ENCODE measurements at regions not wholly inside any gene's neighbourhood (a gene's known extent, or its start where the extent isn't known, plus 50 kb on each side); places are given as distances from the start of the nearest gene placed in this dataset.

DNA sequence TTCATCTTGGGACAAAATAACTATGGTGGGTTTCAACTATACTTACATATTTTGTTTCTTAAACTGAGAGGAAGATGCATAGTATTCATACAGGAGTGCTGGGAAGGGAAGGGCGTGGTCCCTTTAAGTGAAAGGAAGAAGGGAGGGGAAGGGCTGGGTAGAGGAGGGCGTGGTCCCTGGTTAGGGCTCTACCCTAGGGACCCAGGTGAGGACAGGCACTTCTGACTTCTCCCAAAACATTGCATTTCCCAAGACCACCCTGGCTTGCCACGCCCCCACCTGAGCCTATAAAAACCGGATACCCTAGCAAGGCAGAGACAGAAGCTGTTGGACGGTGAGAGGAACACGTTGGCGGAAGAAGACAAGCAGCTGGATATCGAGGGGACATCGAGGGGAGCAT is 157.6 kb upstream of the PLXNA4 start:
- no peak for DNase-seq (ENCODE audit: extremely low spot score)
- no peak for TF ChIP-seq SP1 (IDR thresholded peaks at IDR 0.05)
- TF ChIP-seq NFRKB (IDR thresholded peaks at IDR 0.05): no peak
- TF ChIP-seq ELF4 (IDR thresholded peaks at IDR 0.05): no peak
- TF ChIP-seq L3MBTL2 (conservative IDR thresholded peaks at IDR 0.05): no peak
- TF ChIP-seq FOXK2 (IDR thresholded peaks at IDR 0.05): no peak
- no peak for TF ChIP-seq BHLHE40 (IDR thresholded peaks at IDR 0.05; ENCODE audit: borderline replicate concordance)
- TF ChIP-seq CTBP1 (IDR thresholded peaks at IDR 0.05; ENCODE audit: borderline replicate concordance): no peak
- TF ChIP-seq, protein P1, sequence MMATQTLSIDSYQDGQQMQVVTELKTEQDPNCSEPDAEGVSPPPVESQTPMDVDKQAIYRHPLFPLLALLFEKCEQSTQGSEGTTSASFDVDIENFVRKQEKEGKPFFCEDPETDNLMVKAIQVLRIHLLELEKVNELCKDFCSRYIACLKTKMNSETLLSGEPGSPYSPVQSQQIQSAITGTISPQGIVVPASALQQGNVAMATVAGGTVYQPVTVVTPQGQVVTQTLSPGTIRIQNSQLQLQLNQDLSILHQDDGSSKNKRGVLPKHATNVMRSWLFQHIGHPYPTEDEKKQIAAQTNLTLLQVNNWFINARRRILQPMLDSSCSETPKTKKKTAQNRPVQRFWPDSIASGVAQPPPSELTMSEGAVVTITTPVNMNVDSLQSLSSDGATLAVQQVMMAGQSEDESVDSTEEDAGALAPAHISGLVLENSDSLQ (IDR thresholded peaks at IDR 0.05): no peak
- no peak for TF ChIP-seq SUZ12 (IDR thresholded peaks at IDR 0.05)
- POLR2A ChIA-PET: no interaction called here
- CTCF ChIA-PET: no interaction called here

DNA sequence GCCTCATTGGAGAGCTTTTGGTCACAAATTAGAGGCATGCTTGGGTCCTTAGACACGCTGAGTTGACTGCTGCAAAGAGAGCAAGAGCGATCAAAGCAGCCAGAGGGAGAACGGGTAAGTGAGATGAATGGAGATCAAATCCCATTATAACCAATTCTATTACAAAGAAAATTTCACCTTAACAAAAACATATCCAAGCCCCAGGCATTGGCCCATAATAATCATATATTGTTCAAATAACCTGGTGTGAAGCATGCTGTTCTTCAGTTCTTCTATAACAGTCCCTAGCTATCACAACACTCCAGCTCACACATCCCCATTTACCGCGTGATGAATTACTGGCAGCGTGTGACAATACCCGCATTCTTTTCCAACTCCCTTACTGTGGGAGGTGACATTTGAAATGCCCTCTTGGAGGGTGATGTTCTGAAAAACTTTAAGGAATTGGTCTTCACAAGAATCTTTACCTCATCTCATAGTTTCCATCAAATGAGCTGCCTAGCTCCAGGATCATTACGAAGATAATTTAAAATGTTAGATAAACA is 156.1 kb upstream of the PLXNA4 start:
- no peak for TF ChIP-seq ZNF384 (IDR thresholded peaks at IDR 0.05)
- no peak for TF ChIP-seq LEF1 (IDR thresholded peaks at IDR 0.05; ENCODE audit: borderline replicate concordance)
- no peak for TF ChIP-seq FOXM1 (IDR thresholded peaks at IDR 0.05; ENCODE audit: borderline replicate concordance)
- TF ChIP-seq L3MBTL2 (conservative IDR thresholded peaks at IDR 0.05): no peak
- TF ChIP-seq TARDBP (IDR thresholded peaks at IDR 0.05): no peak
- no peak for TF ChIP-seq FOXA1 (IDR thresholded peaks at IDR 0.05)
- TF ChIP-seq ELF4 (IDR thresholded peaks at IDR 0.05): no peak
- POLR2A ChIA-PET: no interaction called here
- DNase-seq (ENCODE audit: extremely low spot score): no peak
- CTCF ChIA-PET: no interaction called here

DNA sequence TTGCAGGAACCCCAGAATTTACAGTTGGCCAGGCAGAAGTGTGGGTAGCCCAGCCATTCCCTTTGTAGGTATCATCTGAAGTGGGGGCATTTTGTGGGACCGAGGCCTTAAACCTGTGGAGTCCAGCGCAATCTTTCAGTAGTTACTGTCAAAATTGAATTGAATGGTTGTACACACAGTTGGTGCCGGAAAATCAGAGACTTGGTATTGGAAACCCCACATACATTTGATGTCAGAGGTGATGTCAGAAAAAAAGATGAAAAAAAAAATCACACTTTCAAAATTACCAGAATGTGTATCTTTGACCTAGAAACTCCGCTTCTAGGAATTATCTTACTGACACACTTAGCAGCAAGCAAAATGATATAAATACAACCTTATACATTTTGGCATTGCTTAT is 153.8 kb upstream of the PLXNA4 start:
- DNase-seq (ENCODE audit: extremely low spot score): no peak
- CTCF ChIA-PET: no interaction called here
- no peak for TF ChIP-seq TARDBP (IDR thresholded peaks at IDR 0.05)
- no peak for TF ChIP-seq HDGF (IDR thresholded peaks at IDR 0.05; ENCODE audit: borderline replicate concordance)
- no peak for TF ChIP-seq FOXK2 (IDR thresholded peaks at IDR 0.05)
- TF ChIP-seq FOXA1 (IDR thresholded peaks at IDR 0.05): no peak
- TF ChIP-seq, protein P1 (IDR thresholded peaks at IDR 0.05): no peak
- TF ChIP-seq ZNF384 (IDR thresholded peaks at IDR 0.05): no peak
- no peak for TF ChIP-seq LEF1 (IDR thresholded peaks at IDR 0.05; ENCODE audit: borderline replicate concordance)
- TF ChIP-seq SUZ12 (IDR thresholded peaks at IDR 0.05): no peak
- TF ChIP-seq CTBP1 (IDR thresholded peaks at IDR 0.05; ENCODE audit: borderline replicate concordance): no peak
- no peak for TF ChIP-seq L3MBTL2 (conservative IDR thresholded peaks at IDR 0.05)
- TF ChIP-seq ELF4 (IDR thresholded peaks at IDR 0.05): no peak
- TF ChIP-seq ARNT (IDR thresholded peaks at IDR 0.05): no peak
- no peak for TF ChIP-seq BHLHE40 (IDR thresholded peaks at IDR 0.05; ENCODE audit: borderline replicate concordance)
- TF ChIP-seq FOXM1 (IDR thresholded peaks at IDR 0.05; ENCODE audit: borderline replicate concordance): no peak
- TF ChIP-seq SP1 (IDR thresholded peaks at IDR 0.05): no peak
- TF ChIP-seq NFRKB (IDR thresholded peaks at IDR 0.05): no peak
- POLR2A ChIA-PET: no interaction called here

DNA sequence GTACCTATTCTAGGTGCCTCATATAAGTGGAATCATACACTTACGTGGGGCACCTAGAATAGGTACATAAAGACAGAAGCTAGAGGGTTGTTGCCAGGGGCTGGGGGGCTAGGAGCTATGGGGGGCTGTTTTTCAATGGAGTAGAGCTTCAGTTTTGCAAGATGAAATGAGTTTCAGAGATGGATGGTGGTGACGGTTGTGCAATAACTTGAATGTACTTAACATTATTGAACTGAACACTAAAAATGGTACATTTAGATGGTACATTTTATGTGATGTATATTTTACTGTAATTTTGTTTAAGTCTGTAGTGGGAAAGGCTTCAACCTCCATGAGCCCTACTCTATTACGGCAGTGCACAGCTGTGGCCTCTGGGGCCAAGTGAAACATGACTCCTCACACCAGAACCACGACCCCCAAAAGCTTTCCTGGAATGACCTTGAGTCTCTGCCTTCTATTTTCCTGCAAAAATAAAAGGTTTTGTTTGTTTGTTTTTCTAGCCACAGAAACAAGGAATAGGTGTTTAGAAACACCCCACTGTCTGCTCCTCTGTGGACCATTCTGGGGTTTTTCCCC is 147.3 kb upstream of the PLXNA4 start:
- no peak for DNase-seq (ENCODE audit: extremely low spot score)
- ChIA-PET CTCF (no interaction called here), POLR2A (no interaction called here)
- TF ChIP-seq ARNT (IDR thresholded peaks at IDR 0.05) (no peak), SUZ12 (IDR thresholded peaks at IDR 0.05) (no peak), HDGF (IDR thresholded peaks at IDR 0.05; ENCODE audit: borderline replicate concordance) (no peak), L3MBTL2 (conservative IDR thresholded peaks at IDR 0.05) (no peak), SP1 (IDR thresholded peaks at IDR 0.05) (no peak), NFRKB (IDR thresholded peaks at IDR 0.05) (no peak), BHLHE40 (IDR thresholded peaks at IDR 0.05; ENCODE audit: borderline replicate concordance) (no peak), LEF1 (IDR thresholded peaks at IDR 0.05; ENCODE audit: borderline replicate concordance) (no peak), CTBP1 (IDR thresholded peaks at IDR 0.05; ENCODE audit: borderline replicate concordance) (no peak), FOXA1 (IDR thresholded peaks at IDR 0.05) (no peak), ZNF384 (IDR thresholded peaks at IDR 0.05) (no peak), TARDBP (IDR thresholded peaks at IDR 0.05) (no peak), FOXK2 (IDR thresholded peaks at IDR 0.05) (no peak), FOXM1 (IDR thresholded peaks at IDR 0.05; ENCODE audit: borderline replicate concordance) (no peak)
- TF ChIP-seq, protein P1 (IDR thresholded peaks at IDR 0.05): no peak

DNA sequence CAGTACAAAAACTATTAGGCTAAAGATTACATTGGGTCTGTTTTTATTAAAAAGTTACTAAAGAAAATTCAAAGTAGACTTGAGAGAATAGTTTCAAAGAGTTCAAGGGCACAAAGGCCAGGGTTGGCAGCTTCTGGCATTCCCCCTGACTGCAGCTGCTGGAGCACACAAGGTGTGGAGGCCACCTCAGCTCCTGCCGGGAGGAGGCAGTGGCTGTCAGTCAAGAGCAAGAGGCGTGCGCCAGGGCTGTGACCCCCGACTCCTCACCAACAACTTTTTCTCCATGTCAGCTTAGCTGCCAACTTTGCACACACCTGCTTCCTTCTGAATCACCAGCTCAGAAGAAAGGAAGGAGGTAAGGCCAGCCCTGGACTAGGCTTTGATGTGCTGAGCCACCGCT is 144.6 kb upstream of the PLXNA4 start:
- DNase-seq (ENCODE audit: extremely low spot score): no peak
- ChIA-PET CTCF (no interaction called here), POLR2A (no interaction called here)
- TF ChIP-seq CTBP1 (IDR thresholded peaks at IDR 0.05; ENCODE audit: borderline replicate concordance) (no peak), SP1 (IDR thresholded peaks at IDR 0.05) (no peak), LEF1 (IDR thresholded peaks at IDR 0.05; ENCODE audit: borderline replicate concordance) (no peak), ELF4 (IDR thresholded peaks at IDR 0.05) (no peak), NFRKB (IDR thresholded peaks at IDR 0.05) (no peak), FOXK2 (IDR thresholded peaks at IDR 0.05) (no peak), BHLHE40 (IDR thresholded peaks at IDR 0.05; ENCODE audit: borderline replicate concordance) (no peak), FOXA1 (IDR thresholded peaks at IDR 0.05) (no peak), HDGF (IDR thresholded peaks at IDR 0.05; ENCODE audit: borderline replicate concordance) (no peak), TARDBP (IDR thresholded peaks at IDR 0.05) (no peak), ARNT (IDR thresholded peaks at IDR 0.05) (no peak), ZNF384 (IDR thresholded peaks at IDR 0.05) (no peak), L3MBTL2 (conservative IDR thresholded peaks at IDR 0.05) (no peak), SUZ12 (IDR thresholded peaks at IDR 0.05) (no peak), FOXM1 (IDR thresholded peaks at IDR 0.05; ENCODE audit: borderline replicate concordance) (no peak)
- TF ChIP-seq, protein P1 (IDR thresholded peaks at IDR 0.05): no peak

Data from HEK293T (cell line).